Activated T-helper 1 cell treated with anti-CD3 and anti-CD28 coated beads, Interleukin-12 subunit alpha, Interleukin-12 subunit beta, Interleukin-2, Interleukin-4 antibody, amounts not matched to agents 30 ng/mL and 10 ng/mL and 1 ng/mL, durations not matched to agents 14 hours and 24 hours and 36 hours (primary cell): ENCODE measurements at regions not wholly inside any gene's neighbourhood (a gene's known extent, or its start where the extent isn't known, plus 50 kb on each side); places are given as distances from the start of the nearest gene placed in this dataset.

Experiments used
- DNase-seq: peaks from one replicate; pipeline ENCODE4 v3.0.0; 2021; ENCODE audit warnings: low spot score
- H3K27ac Mint-ChIP-seq: one replicate; pipeline ENCODE4 v1.8.0; 2021; ENCODE audit warnings: mild to moderate bottlenecking, mixed read lengths
- H3K27me3 Mint-ChIP-seq: one replicate; pipeline ENCODE4 v1.8.0; 2022; ENCODE audit warnings: mild to moderate bottlenecking, moderate library complexity, mixed read lengths; ENCODE audit not compliant: insufficient read depth
- H3K36me3 Mint-ChIP-seq: one replicate; pipeline ENCODE4 v1.8.0; 2021; ENCODE audit warnings: low read depth, mixed read lengths
- H3K4me1 Mint-ChIP-seq: one replicate; pipeline ENCODE4 v1.8.0; 2021; ENCODE audit warnings: low read depth, mixed read lengths
- H3K4me3 Mint-ChIP-seq: one replicate; pipeline ENCODE4 v1.8.0; 2021; ENCODE audit warnings: mild to moderate bottlenecking, moderate library complexity, mixed read lengths
- H3K9me3 Mint-ChIP-seq: one replicate; pipeline ENCODE4 v1.8.0; 2021; ENCODE audit warnings: mixed read lengths
- intact Hi-C: fragments of 100-400 bp; cut with micrococcal nuclease; formaldehyde crosslinking; loops from one replicate; pipeline ENCODE4 v1.15.1; 2024

DNA sequence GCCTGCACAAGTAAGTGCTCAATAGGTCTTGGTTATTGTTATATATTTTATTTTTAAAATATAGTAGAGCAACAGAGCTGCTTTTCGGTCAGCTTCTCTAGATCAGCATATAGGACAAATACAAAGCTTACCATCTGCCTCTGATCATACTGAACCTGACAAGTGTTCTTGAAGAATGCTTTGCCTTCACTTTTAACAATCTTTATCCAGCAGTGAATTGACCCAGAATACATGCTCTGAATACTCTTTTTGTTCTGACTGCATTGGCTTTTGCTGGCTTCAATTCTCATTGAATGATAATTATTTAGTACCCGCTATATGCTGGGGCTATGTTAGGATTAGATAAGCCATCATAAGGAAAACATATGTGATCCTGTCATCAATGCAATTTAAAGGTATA, 137.8 kb downstream of the DHRS2 start:
- Mint-ChIP-seq H3K36me3 (no peaks in the 10 kb centered on the region), H3K27me3 (peaks cover 10% of the 10 kb centered on the region), H3K9me3 (no peaks in the 10 kb centered on the region), H3K4me1 (no peaks in the 10 kb centered on the region), H3K4me3 (no peak overlapping the region), H3K27ac (no peak overlapping the region)
- intact Hi-C loops: no loop called here
- no peak for DNase-seq

DNA sequence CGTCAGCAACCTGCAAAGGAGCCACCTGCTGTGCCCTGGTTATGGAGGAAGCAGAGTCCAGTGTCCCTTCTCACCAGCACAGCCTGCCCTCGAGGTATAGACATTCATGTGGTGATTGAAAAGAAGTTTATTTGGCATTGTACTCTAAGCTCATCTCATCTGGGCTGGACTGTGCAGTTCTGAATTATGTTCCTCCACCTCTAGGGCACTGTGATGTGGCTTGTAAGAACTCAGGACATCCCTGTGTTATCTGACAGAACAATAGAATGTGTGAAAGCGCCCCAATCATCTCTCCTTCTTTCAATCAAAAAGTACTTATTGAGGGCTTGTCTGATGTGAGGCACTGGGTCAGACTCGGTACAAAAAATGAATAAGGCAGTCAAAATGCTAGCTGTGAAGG, 140.1 kb downstream of the DHRS2 start:
- Mint-ChIP-seq H3K4me3 (no peak overlapping the region), H3K9me3 (no peaks in the 10 kb centered on the region), H3K27me3 (peaks cover 10% of the 10 kb centered on the region), H3K27ac (no peak overlapping the region), H3K36me3 (no peaks in the 10 kb centered on the region), H3K4me1 (no peaks in the 10 kb centered on the region)
- intact Hi-C loops: no loop called here
- DNase-seq: no peak

DNA sequence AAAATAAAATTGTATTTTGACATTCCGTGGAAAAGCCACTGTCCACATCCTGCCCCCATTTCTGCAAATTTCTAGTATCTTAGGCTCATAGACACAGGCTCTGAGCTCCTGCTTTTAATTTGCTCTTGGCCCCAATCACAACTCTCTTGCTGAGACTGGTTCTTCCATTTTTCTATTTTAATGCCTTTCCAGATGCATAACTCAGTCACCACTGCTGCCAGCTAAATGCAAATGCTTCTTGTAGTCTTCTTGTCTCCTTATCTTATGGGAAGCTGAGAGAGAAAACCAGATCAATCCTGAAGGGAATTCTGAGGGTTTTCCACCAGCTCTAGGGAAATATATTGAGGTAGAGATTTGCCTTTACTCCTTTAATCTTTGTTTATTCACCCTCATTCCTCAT, 149.0 kb downstream of the DHRS2 start:
- no peak for DNase-seq
- intact Hi-C loops: no loop called here
- Mint-ChIP-seq H3K27me3 (peaks cover 2% of the 10 kb centered on the region), H3K4me3 (no peak overlapping the region), H3K36me3 (no peaks in the 10 kb centered on the region), H3K9me3 (no peaks in the 10 kb centered on the region), H3K4me1 (no peaks in the 10 kb centered on the region), H3K27ac (no peak overlapping the region)

DNA sequence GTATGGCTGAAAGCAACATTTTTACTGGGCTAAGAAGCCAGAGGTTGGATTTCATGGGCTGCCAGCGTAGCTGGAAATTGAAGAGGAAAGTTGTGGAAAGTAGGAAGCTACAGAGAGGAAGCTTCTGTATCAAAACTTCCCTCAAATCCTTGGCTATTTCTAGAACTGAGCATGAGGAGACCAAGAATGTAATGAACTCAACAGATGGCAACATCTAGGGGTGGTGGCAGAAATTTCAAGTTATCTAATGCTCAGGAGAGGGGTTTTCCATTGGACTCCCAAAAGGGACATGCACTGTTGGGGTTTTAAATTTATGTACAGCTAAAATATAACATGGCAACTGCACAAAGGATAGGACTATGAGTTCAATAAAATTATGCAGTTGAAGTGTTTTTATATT, 151.3 kb downstream of the DHRS2 start:
- no peaks in the 10 kb centered on the region for H3K9me3 Mint-ChIP-seq
- peaks cover 4% of the 10 kb centered on the region for H3K27me3 Mint-ChIP-seq
- H3K27ac Mint-ChIP-seq: no peak overlapping the region
- H3K36me3 Mint-ChIP-seq: no peaks in the 10 kb centered on the region
- DNase-seq: no peak
- no peak overlapping the region for H3K4me3 Mint-ChIP-seq
- H3K4me1 Mint-ChIP-seq: no peaks in the 10 kb centered on the region
- intact Hi-C loops: no loop called here

DNA sequence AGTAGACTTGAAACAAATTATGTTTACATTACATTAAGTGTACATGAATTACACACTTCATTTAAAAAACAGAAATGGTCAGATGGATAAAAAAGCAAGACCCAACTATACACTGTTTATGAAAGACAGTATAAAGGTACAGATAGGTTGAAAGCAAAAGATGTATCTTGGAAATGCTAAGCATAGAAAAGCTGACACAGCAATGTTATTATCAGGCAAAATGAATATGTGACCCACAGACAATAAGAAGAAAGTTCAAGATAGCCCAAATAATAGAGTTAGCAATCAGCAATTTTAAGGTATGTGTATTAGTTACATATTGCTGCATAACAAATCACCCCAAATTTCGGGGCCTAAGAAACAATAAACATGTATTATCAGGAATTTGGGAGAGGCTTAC, 153.5 kb downstream of the DHRS2 start:
- H3K27ac Mint-ChIP-seq: no peak overlapping the region
- H3K9me3 Mint-ChIP-seq: no peaks in the 10 kb centered on the region
- no peaks in the 10 kb centered on the region for H3K4me1 Mint-ChIP-seq
- H3K36me3 Mint-ChIP-seq: no peaks in the 10 kb centered on the region
- no peak overlapping the region for H3K4me3 Mint-ChIP-seq
- DNase-seq: no peak
- intact Hi-C loops: no loop called here
- H3K27me3 Mint-ChIP-seq: peaks cover 7% of the 10 kb centered on the region

DNA sequence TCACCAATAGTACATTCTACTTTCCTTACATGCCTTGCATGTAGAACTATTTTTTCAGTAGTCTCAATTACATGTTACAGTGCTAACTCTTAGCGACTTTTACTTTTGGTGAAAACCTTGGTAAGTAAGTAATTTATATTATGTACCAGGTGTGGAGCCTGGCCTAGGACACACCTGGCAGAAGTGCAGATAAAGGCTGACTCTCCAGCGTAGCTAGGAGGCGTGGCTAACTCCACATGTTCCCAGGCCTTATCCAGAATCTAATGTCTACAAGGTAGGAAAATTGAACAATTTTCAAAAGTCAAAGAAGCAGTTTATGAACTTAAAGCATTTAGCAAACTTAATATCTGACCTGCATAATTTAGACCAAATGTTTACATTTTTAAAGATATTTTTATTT, 157.4 kb downstream of the DHRS2 start:
- DNase-seq: no peak
- Mint-ChIP-seq H3K4me3 (no peak overlapping the region), H3K36me3 (no peaks in the 10 kb centered on the region), H3K9me3 (no peaks in the 10 kb centered on the region), H3K4me1 (no peaks in the 10 kb centered on the region), H3K27me3 (peaks cover 7% of the 10 kb centered on the region), H3K27ac (no peak overlapping the region)
- intact Hi-C loops: no loop called here

DNA sequence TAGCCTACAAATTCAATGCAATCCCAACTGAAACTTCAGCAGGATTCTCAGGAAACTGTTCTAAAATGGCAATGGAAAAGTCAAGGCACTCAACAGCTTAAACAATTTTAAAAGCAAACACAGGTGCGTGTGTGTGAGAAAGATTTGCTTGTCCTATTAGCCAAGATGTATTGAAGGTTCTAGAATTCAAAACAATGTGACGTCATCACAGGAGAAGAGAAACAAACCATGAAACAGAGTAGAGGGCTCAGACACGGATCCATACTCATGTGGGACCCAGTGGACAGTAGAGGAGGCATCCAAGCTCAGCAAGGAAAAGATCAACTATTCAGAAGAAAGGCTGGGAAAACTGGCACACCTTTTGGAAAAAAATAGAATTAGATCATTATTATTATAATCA, 152.8 kb upstream of the DHRS4 start:
- H3K36me3 Mint-ChIP-seq: no peaks in the 10 kb centered on the region
- DNase-seq: no peak
- peaks cover 6% of the 10 kb centered on the region for H3K9me3 Mint-ChIP-seq
- H3K4me3 Mint-ChIP-seq: no peak overlapping the region
- H3K27me3 Mint-ChIP-seq: peaks cover 4% of the 10 kb centered on the region
- intact Hi-C loops: no loop called here
- H3K27ac Mint-ChIP-seq: no peak overlapping the region
- no peaks in the 10 kb centered on the region for H3K4me1 Mint-ChIP-seq

DNA sequence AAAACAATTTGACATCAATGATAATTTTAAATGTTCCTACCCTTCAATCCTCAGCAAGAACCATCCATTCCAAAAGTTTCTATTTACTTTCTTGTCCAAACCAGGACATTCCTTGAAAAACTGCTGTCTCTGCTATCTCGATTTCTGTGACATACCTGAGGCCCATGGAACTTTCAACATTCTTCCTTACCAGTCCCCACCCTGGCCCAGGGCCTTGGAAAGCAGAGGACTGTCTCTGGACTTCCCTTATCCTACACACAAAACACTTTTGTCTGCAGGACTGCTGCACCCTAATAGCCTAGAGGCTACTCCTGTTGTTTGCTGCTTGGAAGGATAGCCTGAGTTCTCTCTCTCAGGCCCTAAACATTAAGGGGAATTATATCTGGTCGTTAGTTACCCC, 151.8 kb upstream of the DHRS4 start:
- Mint-ChIP-seq H3K4me3 (no peak overlapping the region), H3K4me1 (no peaks in the 10 kb centered on the region), H3K27ac (no peak overlapping the region), H3K9me3 (peaks cover 6% of the 10 kb centered on the region), H3K27me3 (peaks cover 4% of the 10 kb centered on the region), H3K36me3 (no peaks in the 10 kb centered on the region)
- no peak for DNase-seq
- intact Hi-C loops: no loop called here

DNA sequence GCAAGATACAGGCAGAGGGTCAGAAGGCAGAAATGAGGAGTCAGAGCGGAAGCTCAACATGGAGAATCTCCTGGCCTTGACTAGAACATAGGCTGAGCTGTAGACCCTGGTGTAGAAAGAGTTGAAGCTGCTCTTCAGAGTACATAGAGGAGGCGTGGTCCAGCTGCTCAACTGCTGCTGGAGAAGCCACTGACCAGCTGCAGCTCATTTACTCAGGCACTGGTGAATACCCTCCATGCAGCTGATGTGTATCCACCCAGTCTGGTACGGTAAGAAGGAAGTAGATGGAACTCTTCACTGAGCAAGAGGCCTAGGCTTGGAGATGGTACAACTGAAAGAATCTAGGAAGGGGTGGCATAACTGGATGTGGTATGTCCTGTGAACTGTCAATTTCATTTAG, 148.8 kb upstream of the DHRS4 start:
- Mint-ChIP-seq H3K36me3 (no peaks in the 10 kb centered on the region), H3K9me3 (peaks cover 6% of the 10 kb centered on the region), H3K4me3 (no peak overlapping the region), H3K4me1 (no peaks in the 10 kb centered on the region), H3K27ac (no peak overlapping the region), H3K27me3 (peaks cover 4% of the 10 kb centered on the region)
- intact Hi-C loops: no loop called here
- no peak for DNase-seq

DNA sequence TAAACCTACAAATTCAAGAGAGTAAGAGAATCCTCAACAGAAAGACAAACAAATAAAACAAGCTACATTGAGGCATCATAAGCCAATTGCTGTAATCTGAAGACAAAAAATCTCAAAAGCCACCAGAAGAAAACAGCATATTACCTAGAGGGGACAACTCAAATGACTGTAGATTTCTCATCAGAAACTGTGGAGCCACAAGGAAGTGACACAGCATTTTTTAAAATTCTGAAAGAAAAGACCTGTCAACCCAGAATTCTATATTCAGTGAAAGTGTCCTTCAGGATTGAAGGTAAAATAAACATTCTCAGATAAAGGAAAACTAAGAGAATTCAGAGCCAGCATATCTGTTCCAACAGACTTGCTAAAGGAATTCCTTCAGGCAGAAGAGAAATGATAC, 147.8 kb upstream of the DHRS4 start:
- intact Hi-C loops: no loop called here
- H3K9me3 Mint-ChIP-seq: peaks cover 6% of the 10 kb centered on the region
- H3K4me1 Mint-ChIP-seq: no peaks in the 10 kb centered on the region
- no peak overlapping the region for H3K4me3 Mint-ChIP-seq
- H3K27ac Mint-ChIP-seq: no peak overlapping the region
- no peaks in the 10 kb centered on the region for H3K36me3 Mint-ChIP-seq
- H3K27me3 Mint-ChIP-seq: no peaks in the 10 kb centered on the region
- no peak for DNase-seq

DNA sequence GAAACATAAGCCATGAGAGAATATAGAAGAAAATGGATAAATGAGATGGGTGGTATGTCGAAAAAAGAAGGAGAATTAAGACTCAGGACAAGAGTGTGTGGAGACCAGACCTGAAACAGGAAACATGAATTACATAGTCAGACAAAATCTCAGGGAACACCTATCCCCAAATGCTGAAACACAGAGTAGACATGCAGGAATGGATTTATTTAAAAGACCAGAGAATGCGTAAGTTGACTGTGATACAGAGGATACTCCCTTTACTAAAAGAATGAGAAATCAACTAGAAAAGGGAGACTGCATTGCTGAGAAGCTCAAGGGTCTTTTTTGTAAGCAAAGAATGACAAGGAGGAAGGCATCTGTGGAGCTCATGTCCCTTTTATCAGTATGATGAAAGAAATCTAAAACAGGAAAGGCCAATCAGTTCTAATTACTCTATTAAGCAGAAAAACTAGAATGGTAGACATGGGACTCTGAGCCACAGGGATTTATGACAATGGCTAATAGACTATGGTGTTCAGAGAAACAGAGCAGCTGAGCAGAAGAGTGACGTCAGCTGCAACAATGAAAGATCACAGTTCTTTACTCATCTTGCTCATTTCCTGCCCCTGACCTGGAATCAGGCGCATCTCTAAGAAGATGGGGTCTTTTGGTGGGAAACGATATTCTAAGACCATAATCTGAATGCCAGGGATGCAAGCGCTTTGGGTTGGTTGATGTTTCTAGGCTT, 138.9 kb upstream of the DHRS4 start:
- intact Hi-C loops: no loop called here

DNA sequence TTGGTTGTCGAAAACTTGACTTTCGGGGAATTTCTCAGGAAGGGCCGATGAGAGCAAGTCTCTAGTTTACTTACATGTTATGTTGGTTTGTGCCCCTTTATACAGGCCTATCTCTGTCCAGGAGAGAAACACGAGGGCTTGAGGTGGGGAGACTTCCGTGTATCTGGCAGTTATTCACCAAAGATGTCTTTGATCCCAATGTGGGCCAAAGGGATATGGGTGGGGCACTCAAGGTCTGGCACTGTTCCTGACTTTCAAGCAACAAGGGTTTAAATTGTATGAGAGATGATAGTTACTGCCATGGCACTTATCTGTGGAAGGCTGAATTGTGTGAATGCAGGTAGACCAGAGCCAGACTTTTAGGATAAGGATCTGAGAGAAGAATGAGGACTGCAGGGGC, 137.2 kb upstream of the DHRS4 start:
- no peak overlapping the region for H3K4me3 Mint-ChIP-seq
- no peaks in the 10 kb centered on the region for H3K4me1 Mint-ChIP-seq
- no peak for DNase-seq
- no peaks in the 10 kb centered on the region for H3K9me3 Mint-ChIP-seq
- H3K36me3 Mint-ChIP-seq: no peaks in the 10 kb centered on the region
- intact Hi-C loops: no loop called here
- H3K27ac Mint-ChIP-seq: no peak overlapping the region
- H3K27me3 Mint-ChIP-seq: peaks cover 4% of the 10 kb centered on the region

More for the DNA sequence above, 138.9 kb upstream of the DHRS4 start:
- H3K36me3 Mint-ChIP-seq: no peaks in the 10 kb centered on the region
- H3K4me3 Mint-ChIP-seq: no peak overlapping the region
- H3K4me1 Mint-ChIP-seq: no peaks in the 10 kb centered on the region
- H3K27ac Mint-ChIP-seq: no peak overlapping the region
- H3K27me3 Mint-ChIP-seq: peaks cover 3% of the 10 kb centered on the region
- H3K9me3 Mint-ChIP-seq: no peaks in the 10 kb centered on the region
- no peak for DNase-seq

DNA sequence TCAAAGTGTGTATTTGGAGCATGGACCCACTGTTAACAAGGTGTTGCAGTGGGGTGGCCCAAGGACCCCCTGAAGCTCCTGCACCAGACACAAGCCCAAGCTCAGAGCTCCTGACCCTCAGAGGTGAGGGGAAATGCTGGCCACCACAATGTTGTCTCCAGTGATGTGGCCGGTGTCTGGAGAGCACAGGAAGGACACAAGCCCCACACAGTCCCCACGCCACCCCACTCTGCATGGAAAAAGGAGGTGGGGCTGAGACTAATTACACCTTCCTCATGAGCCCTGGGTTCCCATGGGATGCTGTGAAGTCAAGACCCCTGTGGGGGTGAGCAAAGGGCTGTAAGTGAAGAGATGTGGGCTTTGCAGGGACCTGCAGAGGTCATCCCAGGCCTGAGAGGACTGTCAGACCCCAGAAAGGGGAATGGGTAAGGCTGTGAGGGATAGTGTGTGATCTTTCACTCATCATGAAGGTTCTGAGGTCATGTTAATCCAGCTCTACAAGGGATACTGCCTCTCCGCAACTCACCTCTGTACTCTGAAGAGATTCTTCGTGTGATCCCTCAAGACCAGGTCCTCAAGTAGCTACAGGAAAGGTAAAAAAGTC, 136.3 kb upstream of the DHRS4 start:
- peaks cover 5% of the 10 kb centered on the region for H3K27me3 Mint-ChIP-seq

More for the DNA sequence above, 136.3 kb upstream of the DHRS4 start:
- no peaks in the 10 kb centered on the region for H3K4me1 Mint-ChIP-seq
- H3K27ac Mint-ChIP-seq: no peak overlapping the region
- intact Hi-C loops: no loop called here
- no peak overlapping the region for H3K4me3 Mint-ChIP-seq
- H3K9me3 Mint-ChIP-seq: no peaks in the 10 kb centered on the region
- no peak for DNase-seq
- no peaks in the 10 kb centered on the region for H3K36me3 Mint-ChIP-seq
